ENCODE measurements at regions not wholly inside any gene's neighbourhood (a gene's known extent, or its start where the extent isn't known, plus 50 kb on each side); places are given as distances from the start of the nearest gene placed in this dataset.

GRCh38 chr12:111270239-111270638, 98.7 kb downstream of the PHETA1 start (continued):
- TF ChIP-seq, protein P1, sequence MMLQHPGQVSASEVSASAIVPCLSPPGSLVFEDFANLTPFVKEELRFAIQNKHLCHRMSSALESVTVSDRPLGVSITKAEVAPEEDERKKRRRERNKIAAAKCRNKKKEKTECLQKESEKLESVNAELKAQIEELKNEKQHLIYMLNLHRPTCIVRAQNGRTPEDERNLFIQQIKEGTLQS (IDR thresholded peaks at IDR 0.05; ENCODE audit: borderline replicate concordance, extremely low read depth, low read depth, low read length), result no peak
- TF ChIP-seq JUND (IDR thresholded peaks at IDR 0.05; ENCODE audit: low read depth, low read length), result no peak

DNA sequence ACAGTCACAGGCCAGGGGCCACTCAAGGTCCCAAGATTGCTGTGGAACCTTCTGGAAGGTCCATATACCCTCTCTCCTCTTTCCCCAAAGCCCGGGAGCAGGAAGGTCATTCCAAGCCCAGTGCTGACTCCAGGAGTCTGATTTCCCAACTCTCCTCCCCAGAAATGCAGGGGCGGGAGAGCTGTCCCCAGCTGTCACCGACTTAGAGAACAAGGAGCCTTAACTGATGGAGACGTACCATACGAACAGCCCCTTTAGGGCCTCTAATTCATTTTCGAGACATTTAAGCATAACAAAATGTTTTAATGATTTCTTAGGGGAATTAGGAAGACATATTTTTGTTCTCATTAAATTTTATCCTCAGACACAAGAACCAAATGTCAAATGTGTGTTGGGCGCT, 99.2 kb downstream of the PHETA1 start:
- RAD21 ChIA-PET (ENCODE audit: unreplicated experiment), result no interaction called here
- H3K9me3 ChIP-seq (replicated peaks; ENCODE audit: control insufficient read depth, insufficient read depth, low read length), result no peaks in the 10 kb centered on the region
- H3K27ac ChIP-seq (ENCODE audit: control insufficient read depth, insufficient read depth), result no peak overlapping the region
- no peaks in the 10 kb centered on the region for H3K36me3 ChIP-seq (ENCODE audit: control insufficient read depth in 2 of 2, insufficient read depth in 2 of 2, low read length in 1 of 2)
- POLR2A ChIA-PET, result no interaction called here
- 61% methylated on average over 6 of the region's 7 CpGs for WGBS (ENCODE audit: insufficient coverage, insufficient replicate concordance, low lambda C conversion rate, missing lambda C conversion rate)
- H3K79me2 ChIP-seq (ENCODE audit: control insufficient read depth, insufficient read depth, low read length), result no peaks in the 10 kb centered on the region
- no peak for DNase-seq (ENCODE audit: low read depth, low spot score)
- no peak overlapping the region for H3K4me2 ChIP-seq (ENCODE audit: control insufficient read depth, insufficient read depth)
- no TSS peak for BruUV-seq (replicated peaks)
- SMC1A ChIA-PET (ENCODE audit: uncharacterized antibody, unreplicated experiment), result no interaction called here
- no peak for ATAC-seq
- H2AFZ ChIP-seq (ENCODE audit: control insufficient read depth, low read depth, low read length), result no peak overlapping the region
- intact Hi-C loops (cut with micrococcal nuclease; ENCODE audit: unreplicated experiment), result no loop called here
- no peaks in the 10 kb centered on the region; a peak in 1 of 4 replicates for H3K27me3 ChIP-seq (replicated peaks in 1 of 2; ENCODE audit: control insufficient read depth in 2 of 2, insufficient read depth in 2 of 2, low read length in 1 of 2)
- CTCF ChIA-PET, result no interaction called here
- FAIRE-seq, result no peak
- no peak overlapping the region for H3K4me3 ChIP-seq
- no peaks in the 10 kb centered on the region for H4K20me1 ChIP-seq (ENCODE audit: control insufficient read depth, insufficient read depth)
- TF ChIP-seq SUZ12 (IDR thresholded peaks at IDR 0.05; ENCODE audit: unreplicated experiment), result no peak
- TF ChIP-seq SMARCA5 (IDR thresholded peaks at IDR 0.05), result no peak
- TF ChIP-seq PBX3 (IDR thresholded peaks at IDR 0.05; ENCODE audit: insufficient replicate concordance, low read depth, low read length), result no peak
- TF ChIP-seq, protein P2, sequence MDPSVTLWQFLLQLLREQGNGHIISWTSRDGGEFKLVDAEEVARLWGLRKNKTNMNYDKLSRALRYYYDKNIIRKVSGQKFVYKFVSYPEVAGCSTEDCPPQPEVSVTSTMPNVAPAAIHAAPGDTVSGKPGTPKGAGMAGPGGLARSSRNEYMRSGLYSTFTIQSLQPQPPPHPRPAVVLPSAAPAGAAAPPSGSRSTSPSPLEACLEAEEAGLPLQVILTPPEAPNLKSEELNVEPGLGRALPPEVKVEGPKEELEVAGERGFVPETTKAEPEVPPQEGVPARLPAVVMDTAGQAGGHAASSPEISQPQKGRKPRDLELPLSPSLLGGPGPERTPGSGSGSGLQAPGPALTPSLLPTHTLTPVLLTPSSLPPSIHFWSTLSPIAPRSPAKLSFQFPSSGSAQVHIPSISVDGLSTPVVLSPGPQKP (IDR thresholded peaks at IDR 0.05; ENCODE audit: low read depth, low read length), result no peak
- no peak for TF ChIP-seq HDAC2 (IDR thresholded peaks at IDR 0.05)
- no peak for TF ChIP-seq ZNF217 (IDR thresholded peaks at IDR 0.05)
- TF ChIP-seq IKZF2 (IDR thresholded peaks at IDR 0.05), result no peak
- H3K9ac ChIP-seq (ENCODE audit: control insufficient read depth, insufficient read depth, low read length), result no peak overlapping the region
- in situ Hi-C loops (cut with MboI), result no loop called here
- no peaks in the 10 kb centered on the region for H3K4me1 ChIP-seq (ENCODE audit: control insufficient read depth, insufficient read depth, low read length)
